Testis (tissue), 2 donors: ENCODE measurements at regions not wholly inside any gene's neighbourhood (a gene's known extent, or its start where the extent isn't known, plus 50 kb on each side); places are given as distances from the start of the nearest gene placed in this dataset.

Experiments used
- CTCF ChIP-seq, 3 experiments: fragments of 450-650 bp in 2 of 3; fragments of 200-600 bp in 1 of 3; sonication (generic) in 1 of 3; IDR thresholded peaks; one replicate each; pipeline ENCODE4 v1.5.1; 2016 to 2019; ENCODE audit warnings: antibody characterized with exemption in 3 of 3, mild to moderate bottlenecking in 2 of 3, moderate library complexity in 1 of 3
- POLR2A ChIP-seq: fragments of 450-650 bp; IDR thresholded peaks from one replicate; pipeline ENCODE4 v1.6.1; 2017; ENCODE audit warnings: antibody characterized with exemption, mild to moderate bottlenecking, moderate library complexity

GRCh38 chr7:123329988-123330643 is 130.3 kb upstream of the SLC13A1 start:
- TF ChIP-seq CTCF (IDR thresholded peaks at IDR 0.05) (no peak), POLR2A (no peak)
